ENCODE measurements at regions not wholly inside any gene's neighbourhood (a gene's known extent, or its start where the extent isn't known, plus 50 kb on each side); places are given as distances from the start of the nearest gene placed in this dataset.
"Not testable (repeated sequence)": the region's sequence is repeated elsewhere in the genome, so short reads cannot be mapped to it uniquely, and the experiment has no call there.

DNA sequence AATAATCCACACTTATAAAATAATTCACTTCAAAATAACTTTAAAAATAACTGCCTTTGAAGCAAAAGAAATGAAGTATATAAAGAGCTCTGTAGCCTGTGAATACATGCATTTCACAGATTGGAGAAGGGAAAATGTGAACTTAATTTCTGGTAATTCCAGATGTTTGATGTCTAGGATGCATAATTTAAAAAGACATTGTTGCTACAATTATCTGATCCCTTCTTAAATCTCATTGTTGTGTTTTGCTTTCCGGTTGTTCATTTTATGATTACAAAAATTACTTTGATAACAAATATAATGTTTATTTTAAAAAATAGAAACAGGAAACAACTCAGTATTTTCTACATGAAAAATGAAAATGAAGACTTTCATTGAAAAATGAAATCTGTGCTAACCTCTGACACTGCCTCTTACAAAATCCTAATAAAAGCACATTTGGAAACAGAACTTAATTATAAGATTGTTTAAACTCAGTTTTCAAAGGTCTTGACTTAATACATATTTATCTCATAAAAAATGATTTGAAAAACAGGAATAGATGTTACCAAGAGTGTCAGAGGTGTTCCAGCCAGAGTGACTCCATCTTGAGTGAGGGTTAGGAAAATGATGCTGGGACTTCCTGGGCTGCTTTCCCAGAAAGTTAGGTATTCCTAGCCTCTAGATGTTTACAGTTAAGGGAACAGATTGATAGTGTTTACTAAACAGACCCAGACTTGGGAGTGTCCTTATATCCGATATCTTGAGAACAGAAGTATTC is 516.6 kb upstream of the SEMA3D start:
- H3K4me1 Mint-ChIP-seq (ENCODE audit: low read depth): no peaks in the 10 kb centered on the region
- no peak overlapping the region for H3K4me3 Mint-ChIP-seq
- POLR2A ChIA-PET: no interaction called here
- H3K36me3 Mint-ChIP-seq: no peaks in the 10 kb centered on the region
- CTCF ChIA-PET: no interaction called here
- DNase-seq: no peak
- no peak overlapping the region for H3K27ac Mint-ChIP-seq
- no peaks in the 10 kb centered on the region for H3K27me3 Mint-ChIP-seq
- peaks cover 7% of the 10 kb centered on the region for H3K9me3 Mint-ChIP-seq
- intact Hi-C loops (cut with micrococcal nuclease): no loop called here

- CTCF ChIA-PET: no interaction called here
- Mint-ChIP-seq H3K27ac (no peak overlapping the region), H3K4me3 (no peak overlapping the region), H3K4me1 (ENCODE audit: low read depth) (no peaks in the 10 kb centered on the region), H3K27me3 (no peaks in the 10 kb centered on the region), H3K36me3 (no peaks in the 10 kb centered on the region), H3K9me3 (peaks cover 6% of the 10 kb centered on the region)
- DNase-seq: no peak
- intact Hi-C loops (cut with micrococcal nuclease): no loop called here
- POLR2A ChIA-PET: no interaction called here
Measured at GRCh38 chr7:85702348-85702747, 515.5 kb upstream of the SEMA3D start.

DNA sequence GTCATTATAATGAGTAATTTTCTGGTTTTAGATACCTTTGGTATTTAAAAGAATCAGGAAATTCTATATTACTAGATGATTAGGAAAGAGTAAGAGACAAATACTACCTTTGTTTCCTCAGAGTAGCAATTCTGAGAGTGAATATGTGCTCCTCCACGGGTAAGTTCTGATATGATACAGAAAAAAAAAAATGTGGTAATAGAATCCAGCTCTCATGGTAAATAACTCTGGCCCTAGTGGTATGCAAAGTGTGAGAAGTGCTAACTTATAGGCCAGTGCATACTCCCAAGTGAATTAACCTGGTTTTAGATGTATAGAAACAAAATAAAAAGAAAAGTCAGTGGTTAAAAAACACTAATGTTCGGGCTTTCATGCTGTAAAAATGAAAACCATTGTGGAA is 512.6 kb upstream of the SEMA3D start:
- intact Hi-C loops (cut with micrococcal nuclease): no loop called here
- ChIA-PET CTCF (no interaction called here), POLR2A (no interaction called here)
- Mint-ChIP-seq H3K27ac (no peak overlapping the region), H3K9me3 (no peaks in the 10 kb centered on the region), H3K4me1 (ENCODE audit: low read depth) (no peaks in the 10 kb centered on the region), H3K36me3 (no peaks in the 10 kb centered on the region), H3K4me3 (no peak overlapping the region), H3K27me3 (no peaks in the 10 kb centered on the region)
- DNase-seq: no peak

GRCh38 chr7:85695533-85695932 is 508.7 kb upstream of the SEMA3D start:
- CTCF ChIA-PET: no interaction called here
- no peak overlapping the region for H3K4me3 Mint-ChIP-seq
- no peaks in the 10 kb centered on the region for H3K27me3 Mint-ChIP-seq
- H3K4me1 Mint-ChIP-seq (ENCODE audit: low read depth): no peaks in the 10 kb centered on the region
- intact Hi-C loops (cut with micrococcal nuclease): no loop called here
- H3K27ac Mint-ChIP-seq: no peak overlapping the region
- no peaks in the 10 kb centered on the region for H3K36me3 Mint-ChIP-seq
- DNase-seq: no peak
- H3K9me3 Mint-ChIP-seq: no peaks in the 10 kb centered on the region
- POLR2A ChIA-PET: no interaction called here

GRCh38 chr7:85695041-85695440 is 508.2 kb upstream of the SEMA3D start:
- H3K36me3 Mint-ChIP-seq: no peaks in the 10 kb centered on the region
- CTCF ChIA-PET: no interaction called here
- no peak overlapping the region for H3K27ac Mint-ChIP-seq
- no peaks in the 10 kb centered on the region for H3K9me3 Mint-ChIP-seq
- intact Hi-C loops (cut with micrococcal nuclease): no loop called here
- no peaks in the 10 kb centered on the region for H3K4me1 Mint-ChIP-seq (ENCODE audit: low read depth)
- no peaks in the 10 kb centered on the region for H3K27me3 Mint-ChIP-seq
- POLR2A ChIA-PET: no interaction called here
- DNase-seq: no peak
- no peak overlapping the region for H3K4me3 Mint-ChIP-seq

- CTCF ChIA-PET: no interaction called here
- H3K4me1 Mint-ChIP-seq (ENCODE audit: low read depth): no peaks in the 10 kb centered on the region
- POLR2A ChIA-PET: no interaction called here
- no peaks in the 10 kb centered on the region for H3K27me3 Mint-ChIP-seq
- no peak overlapping the region for H3K4me3 Mint-ChIP-seq
- DNase-seq: no peak
- H3K9me3 Mint-ChIP-seq: no peaks in the 10 kb centered on the region
- H3K27ac Mint-ChIP-seq: no peak overlapping the region
- intact Hi-C loops (cut with micrococcal nuclease): no loop called here
- no peaks in the 10 kb centered on the region for H3K36me3 Mint-ChIP-seq
Measured at GRCh38 chr7:85693326-85693725, 506.5 kb upstream of the SEMA3D start.

- DNase-seq: no peak
- ChIA-PET POLR2A (no interaction called here), CTCF (no interaction called here)
- intact Hi-C loops (cut with micrococcal nuclease): no loop called here
- Mint-ChIP-seq H3K9me3 (peaks cover 15% of the 10 kb centered on the region), H3K27me3 (no peaks in the 10 kb centered on the region), H3K4me3 (no peak overlapping the region), H3K36me3 (no peaks in the 10 kb centered on the region), H3K4me1 (ENCODE audit: low read depth) (no peaks in the 10 kb centered on the region), H3K27ac (no peak overlapping the region)
Measured at GRCh38 chr7:85688712-85689111, 501.9 kb upstream of the SEMA3D start.

DNA sequence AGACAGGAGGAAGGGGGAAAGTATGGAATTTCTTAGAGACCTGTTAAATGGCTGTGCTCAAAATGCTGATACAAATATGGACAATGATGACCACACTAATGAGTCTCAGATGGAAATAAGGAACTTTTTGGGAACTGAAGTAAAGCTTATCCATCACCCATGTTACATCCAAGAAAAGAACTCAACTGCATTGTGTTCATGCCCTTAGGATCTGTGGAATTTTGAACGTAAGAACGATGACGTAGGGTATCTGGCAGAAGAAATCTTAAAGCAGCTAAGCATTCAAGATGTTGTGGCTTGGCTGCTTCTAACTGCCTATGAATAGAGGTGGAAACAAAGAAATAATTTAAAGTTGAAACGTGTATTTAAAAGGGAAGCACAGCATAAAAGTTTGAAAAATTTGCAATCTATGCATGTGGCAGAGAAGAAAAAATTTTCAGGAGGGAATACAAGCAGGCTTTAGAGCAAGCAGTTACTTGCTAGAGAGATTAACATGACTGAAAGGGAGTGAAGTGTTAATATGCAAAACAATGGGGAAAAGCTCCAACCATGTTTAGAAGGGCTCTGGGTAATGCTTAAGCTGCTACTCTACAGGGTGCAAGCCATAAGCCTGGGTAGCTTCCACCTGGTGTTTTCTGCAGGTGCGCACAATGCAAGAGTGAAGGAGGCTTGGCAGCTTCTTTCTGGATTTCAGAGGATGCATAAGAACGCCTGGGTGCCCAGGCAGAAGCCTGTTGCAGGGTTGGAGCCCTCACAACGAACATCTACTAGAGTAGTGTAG is 499.7 kb upstream of the SEMA3D start:
- intact Hi-C loops (cut with micrococcal nuclease): no loop called here
- POLR2A ChIA-PET: no interaction called here
- no peak overlapping the region for H3K27ac Mint-ChIP-seq

GRCh38 chr7:85685901-85686300 is 499.0 kb upstream of the SEMA3D start:
- ChIA-PET POLR2A (no interaction called here), CTCF (no interaction called here)
- H3K9me3 Mint-ChIP-seq: peaks cover 22% of the 10 kb centered on the region
- DNase-seq: no peak
- H3K4me3 Mint-ChIP-seq: no peak overlapping the region
- no peaks in the 10 kb centered on the region for H3K36me3 Mint-ChIP-seq
- H3K4me1 Mint-ChIP-seq (ENCODE audit: low read depth): no peaks in the 10 kb centered on the region
- intact Hi-C loops (cut with micrococcal nuclease): no loop called here
- H3K27ac Mint-ChIP-seq: no peak overlapping the region
- H3K27me3 Mint-ChIP-seq: no peaks in the 10 kb centered on the region

More for the DNA sequence above, 499.7 kb upstream of the SEMA3D start:
- no peak for DNase-seq
- Mint-ChIP-seq H3K9me3 (peaks cover 22% of the 10 kb centered on the region), H3K4me1 (ENCODE audit: low read depth) (no peaks in the 10 kb centered on the region), H3K36me3 (no peaks in the 10 kb centered on the region), H3K4me3 (no peak overlapping the region), H3K27me3 (no peaks in the 10 kb centered on the region)
- CTCF ChIA-PET: no interaction called here

- peaks cover 27% of the 10 kb centered on the region for H3K9me3 Mint-ChIP-seq
- H3K4me3 Mint-ChIP-seq: no peak overlapping the region
- no peaks in the 10 kb centered on the region for H3K36me3 Mint-ChIP-seq
- DNase-seq: no peak
- no peak overlapping the region for H3K27ac Mint-ChIP-seq
- intact Hi-C loops (cut with micrococcal nuclease): no loop called here
- ChIA-PET CTCF (no interaction called here), POLR2A (no interaction called here)
- no peaks in the 10 kb centered on the region for H3K4me1 Mint-ChIP-seq (ENCODE audit: low read depth)
- H3K27me3 Mint-ChIP-seq: no peaks in the 10 kb centered on the region
Measured at GRCh38 chr7:85682833-85683620, 496.2 kb upstream of the SEMA3D start.

- H3K27me3 Mint-ChIP-seq: no peaks in the 10 kb centered on the region
- POLR2A ChIA-PET: no interaction called here
Measured at GRCh38 chr7:85681241-85681640, 494.4 kb upstream of the SEMA3D start.

DNA sequence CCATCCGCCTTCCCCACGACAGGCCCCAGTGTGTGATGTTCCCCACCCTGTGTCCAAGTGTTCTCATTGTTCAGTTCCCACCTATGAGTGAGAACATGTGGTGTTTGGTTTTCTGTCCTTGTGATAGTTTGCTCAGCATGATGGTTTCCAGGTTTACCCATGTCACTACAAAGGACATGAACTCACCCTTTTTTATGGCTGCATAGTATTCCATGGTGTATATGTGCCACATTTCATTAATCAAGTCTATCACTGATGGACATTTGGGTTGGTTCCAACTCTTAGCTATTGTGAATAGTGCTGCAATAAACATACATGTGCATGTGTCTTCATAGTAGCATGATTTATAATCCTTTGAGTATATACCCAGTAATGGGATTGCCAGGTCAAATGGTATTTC is 488.2 kb upstream of the SEMA3D start:
- POLR2A ChIA-PET; H3K27me3 Mint-ChIP-seq; H3K27ac Mint-ChIP-seq; H3K4me1 Mint-ChIP-seq (ENCODE audit: low read depth); intact Hi-C loops (cut with micrococcal nuclease); H3K36me3 Mint-ChIP-seq; DNase-seq; CTCF ChIA-PET; H3K4me3 Mint-ChIP-seq: not testable (repeated sequence)
- peaks cover 19% of the 10 kb centered on the region for H3K9me3 Mint-ChIP-seq

More at GRCh38 chr7:85681241-85681640, 494.4 kb upstream of the SEMA3D start:
- Mint-ChIP-seq H3K4me1 (ENCODE audit: low read depth) (no peaks in the 10 kb centered on the region), H3K4me3 (no peak overlapping the region), H3K9me3 (peaks cover 23% of the 10 kb centered on the region), H3K27ac (no peak overlapping the region), H3K36me3 (no peaks in the 10 kb centered on the region)
- intact Hi-C loops (cut with micrococcal nuclease): no loop called here
- CTCF ChIA-PET: no interaction called here
- DNase-seq: no peak
